ENCODE measurements at regions not wholly inside any gene's neighbourhood (a gene's known extent, or its start where the extent isn't known, plus 50 kb on each side); places are given as distances from the start of the nearest gene placed in this dataset.

DNA sequence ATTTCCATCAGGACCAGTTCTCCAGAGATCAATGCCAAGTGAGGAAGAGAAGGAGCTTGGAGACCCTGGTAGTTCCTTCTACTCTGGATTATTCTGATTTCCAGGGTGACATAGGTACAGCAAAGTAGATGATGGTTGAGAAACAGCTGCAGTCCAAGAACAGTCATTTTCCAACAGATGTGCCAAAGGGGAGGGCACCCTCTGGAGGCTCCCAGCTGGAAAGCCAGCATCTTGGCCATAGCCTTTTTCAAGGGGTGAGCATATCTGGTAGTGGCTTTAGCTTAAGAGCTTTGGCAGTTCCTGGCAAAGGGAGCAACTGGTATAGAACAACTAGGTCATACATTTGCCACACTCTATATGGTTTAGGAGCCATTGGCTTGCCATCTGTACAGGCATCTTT lies 492.7 kb downstream of the RASEF start:
- H4K20me1 ChIP-seq: no peaks in the 10 kb centered on the region

GRCh38 chr9:82571540-82571939 lies 491.4 kb downstream of the RASEF start:
- Histone ChIP-seq H4K20me1 (no peaks in the 10 kb centered on the region), H3K4me2 (no peak overlapping the region)
- no peak for TF ChIP-seq Cebpa-rat (IDR thresholded peaks at IDR 0.05)

More for the DNA sequence above, 492.7 kb downstream of the RASEF start:
- no peak overlapping the region for H3K4me2 ChIP-seq
- H3K9me3 ChIP-seq: peaks cover 18% of the 10 kb centered on the region
- H3K4me1 ChIP-seq: no peaks in the 10 kb centered on the region
- H3K27ac ChIP-seq: no peak overlapping the region
- H3K36me3 ChIP-seq: no peaks in the 10 kb centered on the region
- no peak overlapping the region for H3K9ac ChIP-seq
- H3K4me3 ChIP-seq: no peak overlapping the region
- H3K27me3 ChIP-seq: no peaks in the 10 kb centered on the region
- TF ChIP-seq Cebpa-rat (IDR thresholded peaks at IDR 0.05): no peak

GRCh38 chr9:82572146-82572545 lies 490.8 kb downstream of the RASEF start:
- Histone ChIP-seq H3K4me3 (no peak overlapping the region), H3K27me3 (no peaks in the 10 kb centered on the region), H3K36me3 (no peaks in the 10 kb centered on the region), H3K9ac (no peak overlapping the region), H3K4me2 (no peak overlapping the region), H4K20me1 (no peaks in the 10 kb centered on the region), H3K9me3 (peaks cover 18% of the 10 kb centered on the region), H3K4me1 (no peaks in the 10 kb centered on the region), H3K27ac (no peak overlapping the region)
- no peak for TF ChIP-seq Cebpa-rat (IDR thresholded peaks at IDR 0.05)

More at GRCh38 chr9:82571540-82571939, 491.4 kb downstream of the RASEF start:
- Histone ChIP-seq H3K9me3 (peaks cover 18% of the 10 kb centered on the region), H3K9ac (no peak overlapping the region), H3K36me3 (no peaks in the 10 kb centered on the region), H3K27me3 (no peaks in the 10 kb centered on the region), H3K4me1 (no peaks in the 10 kb centered on the region), H3K4me3 (no peak overlapping the region), H3K27ac (no peak overlapping the region)

DNA sequence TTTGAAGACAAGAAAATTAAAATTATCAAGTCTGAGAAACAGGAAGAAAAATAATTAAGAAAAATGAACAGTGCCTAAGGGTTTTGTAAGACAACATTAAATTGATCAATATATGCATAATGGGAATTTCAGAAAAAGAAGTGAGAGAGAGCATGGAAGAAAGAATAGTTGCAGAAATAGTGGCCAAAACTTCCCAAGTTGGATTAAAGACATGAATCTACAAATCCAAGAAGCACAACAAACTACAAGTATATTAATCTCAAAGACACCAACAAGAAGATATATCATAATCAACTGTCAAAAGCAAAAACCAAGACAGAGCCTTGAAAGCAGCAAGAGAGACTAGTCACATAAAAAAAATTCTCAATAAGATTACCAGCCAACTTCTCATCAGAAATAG lies 488.0 kb downstream of the RASEF start:
- H3K27me3 ChIP-seq: no peaks in the 10 kb centered on the region
- TF ChIP-seq Cebpa-rat (IDR thresholded peaks at IDR 0.05): no peak
- H3K27ac ChIP-seq: no peak overlapping the region
- H3K4me3 ChIP-seq: no peak overlapping the region
- H4K20me1 ChIP-seq: no peaks in the 10 kb centered on the region
- peaks cover 26% of the 10 kb centered on the region for H3K9me3 ChIP-seq
- no peaks in the 10 kb centered on the region for H3K36me3 ChIP-seq
- no peak overlapping the region for H3K9ac ChIP-seq
- no peak overlapping the region for H3K4me2 ChIP-seq
- H3K4me1 ChIP-seq: no peaks in the 10 kb centered on the region

GRCh38 chr9:82580921-82581320 lies 482.0 kb downstream of the RASEF start:
- Histone ChIP-seq H3K9ac (no peak overlapping the region), H4K20me1 (no peaks in the 10 kb centered on the region), H3K27me3 (no peaks in the 10 kb centered on the region), H3K4me3 (no peak overlapping the region), H3K4me2 (no peak overlapping the region), H3K36me3 (no peaks in the 10 kb centered on the region), H3K4me1 (no peaks in the 10 kb centered on the region), H3K27ac (no peak overlapping the region), H3K9me3 (peaks cover 8% of the 10 kb centered on the region; the same call in 1 of the 2 replicates)
- no peak for TF ChIP-seq Cebpa-rat (IDR thresholded peaks at IDR 0.05)

- Histone ChIP-seq H3K36me3 (no peaks in the 10 kb centered on the region), H4K20me1 (no peaks in the 10 kb centered on the region), H3K9me3 (peaks cover 8% of the 10 kb centered on the region; the same call in 1 of the 2 replicates), H3K27me3 (no peaks in the 10 kb centered on the region), H3K27ac (no peak overlapping the region), H3K4me1 (no peaks in the 10 kb centered on the region), H3K4me2 (no peak overlapping the region), H3K4me3 (no peak overlapping the region), H3K9ac (no peak overlapping the region)
- no peak for TF ChIP-seq Cebpa-rat (IDR thresholded peaks at IDR 0.05)
These were observed 481.4 kb downstream of the RASEF start for GRCh38 chr9:82581516-82581915.

DNA sequence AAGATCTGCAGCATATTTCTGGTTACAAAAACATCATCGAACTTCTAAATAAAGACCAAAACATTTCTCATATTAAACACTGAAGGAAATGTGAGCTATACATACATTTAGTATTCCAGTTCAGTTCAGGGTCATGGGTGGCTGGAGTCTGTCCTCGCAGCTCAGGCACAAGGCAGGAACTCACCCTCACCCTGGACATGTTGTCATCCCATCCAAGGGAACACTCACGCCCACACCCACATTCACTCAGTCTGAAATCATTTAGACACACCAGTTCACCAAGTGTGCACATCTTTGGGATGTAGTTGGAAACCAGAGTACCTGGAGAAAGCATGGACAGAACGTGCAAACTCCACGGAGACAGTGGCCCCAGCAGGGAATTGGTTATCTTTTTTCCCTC lies 481.0 kb downstream of the RASEF start:
- no peaks in the 10 kb centered on the region for H3K36me3 ChIP-seq
- no peak overlapping the region for H3K4me3 ChIP-seq
- H3K9ac ChIP-seq: no peak overlapping the region
- no peak for TF ChIP-seq Cebpa-rat (IDR thresholded peaks at IDR 0.05)
- no peaks in the 10 kb centered on the region for H3K27me3 ChIP-seq
- no peaks in the 10 kb centered on the region for H4K20me1 ChIP-seq
- no peak overlapping the region for H3K27ac ChIP-seq
- H3K9me3 ChIP-seq: peaks cover 8% of the 10 kb centered on the region; the same call in 1 of the 2 replicates
- H3K4me1 ChIP-seq: no peaks in the 10 kb centered on the region
- no peak overlapping the region for H3K4me2 ChIP-seq

DNA sequence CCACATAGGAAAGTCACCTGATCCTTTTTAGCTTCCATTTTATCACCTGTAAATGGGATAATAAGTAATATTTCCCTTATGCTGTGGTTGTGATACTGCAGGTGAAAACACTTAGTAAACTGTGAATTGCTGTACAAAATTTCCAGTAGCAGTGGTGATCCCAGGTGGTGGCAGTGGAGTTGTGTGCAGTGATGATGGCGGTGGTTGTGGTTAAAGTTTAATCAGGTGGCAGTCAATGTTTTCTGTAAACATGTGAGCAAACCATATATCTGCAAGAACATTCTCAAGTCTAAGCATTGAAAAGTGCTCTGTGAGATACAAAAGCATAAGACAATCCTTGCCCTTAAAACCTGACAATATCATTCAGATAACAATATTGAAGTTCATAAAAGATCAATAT lies 480.2 kb downstream of the RASEF start:
- H3K4me3 ChIP-seq: no peak overlapping the region
- no peaks in the 10 kb centered on the region for H3K4me1 ChIP-seq
- no peak overlapping the region for H3K27ac ChIP-seq
- no peaks in the 10 kb centered on the region for H4K20me1 ChIP-seq
- H3K36me3 ChIP-seq: no peaks in the 10 kb centered on the region
- no peak overlapping the region for H3K9ac ChIP-seq
- no peaks in the 10 kb centered on the region for H3K27me3 ChIP-seq
- H3K9me3 ChIP-seq: peaks cover 8% of the 10 kb centered on the region; the same call in 1 of the 2 replicates
- no peak for TF ChIP-seq Cebpa-rat (IDR thresholded peaks at IDR 0.05)
- no peak overlapping the region for H3K4me2 ChIP-seq

DNA sequence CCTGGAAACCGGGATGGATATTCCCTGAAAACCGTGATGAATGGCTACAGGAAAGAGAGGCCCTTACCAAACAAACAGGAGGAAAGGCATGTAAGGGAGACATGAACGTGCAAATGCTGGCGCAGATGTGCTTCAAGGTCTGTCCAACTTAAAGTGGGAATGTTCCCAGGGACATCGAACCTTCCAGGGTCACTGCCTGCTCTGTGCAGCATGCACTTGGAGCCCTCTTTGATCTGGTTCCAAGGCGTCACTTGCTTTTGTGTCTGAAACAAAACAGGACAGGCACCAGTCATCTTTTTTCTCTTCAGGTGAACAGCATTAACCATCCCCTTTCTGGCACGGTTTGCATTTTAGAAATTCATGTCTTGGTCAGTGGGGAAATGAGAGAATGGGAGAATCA lies 479.4 kb downstream of the RASEF start:
- TF ChIP-seq Cebpa-rat (IDR thresholded peaks at IDR 0.05): no peak
- H3K27me3 ChIP-seq: no peaks in the 10 kb centered on the region
- no peaks in the 10 kb centered on the region for H3K4me1 ChIP-seq
- H3K4me2 ChIP-seq: no peak overlapping the region
- H3K4me3 ChIP-seq: no peak overlapping the region
- H3K9ac ChIP-seq: no peak overlapping the region
- no peak overlapping the region for H3K27ac ChIP-seq
- peaks cover 4% of the 10 kb centered on the region; the same call in 1 of the 2 replicates for H3K9me3 ChIP-seq
- H4K20me1 ChIP-seq: no peaks in the 10 kb centered on the region
- H3K36me3 ChIP-seq: no peaks in the 10 kb centered on the region

- Histone ChIP-seq H3K36me3 (no peaks in the 10 kb centered on the region), H3K27ac (no peak overlapping the region), H3K4me2 (no peak overlapping the region), H3K4me1 (no peaks in the 10 kb centered on the region), H3K27me3 (no peaks in the 10 kb centered on the region), H4K20me1 (no peaks in the 10 kb centered on the region), H3K9me3 (no peaks in the 10 kb centered on the region), H3K4me3 (no peak overlapping the region), H3K9ac (no peak overlapping the region)
- TF ChIP-seq Cebpa-rat (IDR thresholded peaks at IDR 0.05): no peak
These were observed 478.5 kb downstream of the RASEF start for GRCh38 chr9:82584349-82584863.

DNA sequence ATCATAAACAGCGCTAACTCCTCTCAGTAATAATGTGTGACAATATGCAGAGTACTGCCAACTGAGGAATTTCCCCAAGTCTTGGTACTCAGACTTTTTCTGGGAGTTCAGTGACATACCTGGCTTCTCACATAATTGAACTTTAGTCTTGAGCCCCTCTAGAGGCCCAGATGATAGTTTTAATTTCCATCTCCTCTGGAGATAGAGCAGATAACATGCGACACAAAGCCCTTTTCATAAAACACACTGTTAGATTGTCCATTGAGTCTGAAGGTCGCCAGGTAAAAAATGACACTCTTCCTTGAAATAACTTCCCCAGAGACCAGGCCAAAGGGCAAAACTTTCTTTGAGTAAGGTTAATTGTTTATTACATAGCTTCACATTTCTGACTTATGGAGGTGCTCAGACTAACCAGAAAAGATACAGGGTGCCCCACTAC lies 476.0 kb downstream of the RASEF start:
- H3K9me3 ChIP-seq: no peaks in the 10 kb centered on the region
- H4K20me1 ChIP-seq: no peaks in the 10 kb centered on the region
- H3K36me3 ChIP-seq: no peaks in the 10 kb centered on the region
- no peak overlapping the region for H3K9ac ChIP-seq
- H3K4me3 ChIP-seq: no peak overlapping the region
- H3K4me1 ChIP-seq: no peaks in the 10 kb centered on the region
- TF ChIP-seq Cebpa-rat (IDR thresholded peaks at IDR 0.05): no peak
- no peak overlapping the region for H3K4me2 ChIP-seq
- H3K27me3 ChIP-seq: no peaks in the 10 kb centered on the region
- H3K27ac ChIP-seq: no peak overlapping the region

All from BLaER1 (cell line).